Keratinocyte (primary cell): ENCODE measurements at regions not wholly inside any gene's neighbourhood (a gene's known extent, or its start where the extent isn't known, plus 50 kb on each side); places are given as distances from the start of the nearest gene placed in this dataset.

Source experiments
- DNase-seq: peaks from one replicate; pipeline ENCODE4 v3.0.0-alpha.2; 2011; ENCODE audit warnings: low read depth, missing footprints, low spot score
- FAIRE-seq: peaks from 2 replicates; lab custom pipeline; 2011; peaks lifted over from hg19 to GRCh38; lab: Jason Lieb, UNC
- H2AFZ ChIP-seq: 2 replicates; pipeline ENCODE4 v1.6.0; 2012; ENCODE audit warnings: low read length, control low read depth, inconsistent platforms; ENCODE audit not compliant: control insufficient read depth
- H3K27ac ChIP-seq: 2 replicates; pipeline ENCODE4 v1.5.1; 2011; ENCODE audit warnings: low read length; ENCODE audit not compliant: control insufficient read depth, insufficient read depth
- H3K27me3 ChIP-seq: 3 replicates; pipeline ENCODE4 v1.6.0; 2011; ENCODE audit warnings: low read length; ENCODE audit not compliant: control insufficient read depth, insufficient read depth; ENCODE audit errors: extremely low read depth
- H3K36me3 ChIP-seq, 2 experiments: 2 replicates in 1 of 2; 3 replicates in 1 of 2; pipeline ENCODE4 v1.5.1; 2011; ENCODE audit warnings: low read length in 2 of 2, mild to moderate bottlenecking in 1 of 2; ENCODE audit not compliant: control insufficient read depth in 2 of 2, insufficient read depth in 2 of 2; ENCODE audit errors: extremely low read depth in 1 of 2
- H3K4me1 ChIP-seq: 3 replicates; pipeline ENCODE4 v1.5.1; 2011; ENCODE audit warnings: low read length; ENCODE audit not compliant: control insufficient read depth, insufficient read depth; ENCODE audit errors: extremely low read depth
- H3K4me2 ChIP-seq: 3 replicates; pipeline ENCODE4 v1.6.0; 2011; ENCODE audit warnings: low read depth, low read length; ENCODE audit not compliant: control insufficient read depth, insufficient read depth; ENCODE audit errors: extremely low read depth
- H3K4me3 ChIP-seq, 3 experiments: fragments of 200-600 bp in 1 of 3; sonication (generic) in 1 of 3; 2 replicates in 2 of 3; 3 replicates in 1 of 3; pipeline ENCODE4 v1.5.1; 2011 to 2016; ENCODE audit warnings: low read length in 3 of 3, mild to moderate bottlenecking in 3 of 3, control low read depth in 2 of 3, inconsistent platforms in 1 of 3, low read depth in 1 of 3, mixed read lengths in 1 of 3, mixed run types in 1 of 3, moderate library complexity in 1 of 3; ENCODE audit not compliant: control insufficient read depth in 2 of 3, insufficient read depth in 2 of 3; ENCODE audit errors: extremely low read depth in 1 of 3
- H3K79me2 ChIP-seq: 2 replicates; pipeline ENCODE4 v1.6.0; 2012; ENCODE audit warnings: low read length; ENCODE audit not compliant: control insufficient read depth, insufficient read depth
- H3K9ac ChIP-seq: 3 replicates; pipeline ENCODE4 v1.6.0; 2011; ENCODE audit warnings: low read length; ENCODE audit not compliant: control insufficient read depth, insufficient read depth; ENCODE audit errors: extremely low read depth
- H3K9me1 ChIP-seq: 3 replicates; pipeline ENCODE4 v1.6.0; 2011; ENCODE audit warnings: low read length; ENCODE audit not compliant: control insufficient read depth, insufficient read depth; ENCODE audit errors: extremely low read depth
- H3K9me3 ChIP-seq: 2 replicates; pipeline ENCODE4 v1.5.1; 2012; ENCODE audit warnings: low read depth, low read length; ENCODE audit not compliant: control insufficient read depth
- H4K20me1 ChIP-seq: 3 replicates; pipeline ENCODE4 v1.6.0; 2011; ENCODE audit warnings: low read length; ENCODE audit not compliant: control insufficient read depth, insufficient read depth; ENCODE audit errors: extremely low read depth
- EZH2 ChIP-seq: IDR thresholded peaks from one replicate; pipeline ENCODE4 v1.6.1; 2012; ENCODE audit warnings: inconsistent platforms, mild to moderate bottlenecking, low read length, moderate library complexity
- dilution Hi-C: fragments of 300-500 bp; cut with MboI; formaldehyde crosslinking; loops from one replicate; pipeline ENCODE4 v1.7.0; 2020; ENCODE audit warnings: low sequenced_read_pairs; ENCODE audit not compliant: extremely low pct_ligation_motif_present
- TF ChIP-seq, protein P1 (sequence below), 3 experiments: IDR thresholded peaks in 1 of 3; conservative IDR thresholded peaks in 1 of 3; optimal IDR thresholded peaks in 1 of 3; 2 replicates in 2 of 3; 3 replicates in 1 of 3; pipeline versions ENCODE3 to v1.5.1; 2011; ENCODE audit warnings: low read length in 3 of 3, mild to moderate bottlenecking in 3 of 3, moderate library complexity in 2 of 3, control low read depth in 1 of 3, inconsistent platforms in 1 of 3; ENCODE audit not compliant: insufficient read depth in 2 of 3; ENCODE audit errors: extremely low read depth in 1 of 3

DNA sequence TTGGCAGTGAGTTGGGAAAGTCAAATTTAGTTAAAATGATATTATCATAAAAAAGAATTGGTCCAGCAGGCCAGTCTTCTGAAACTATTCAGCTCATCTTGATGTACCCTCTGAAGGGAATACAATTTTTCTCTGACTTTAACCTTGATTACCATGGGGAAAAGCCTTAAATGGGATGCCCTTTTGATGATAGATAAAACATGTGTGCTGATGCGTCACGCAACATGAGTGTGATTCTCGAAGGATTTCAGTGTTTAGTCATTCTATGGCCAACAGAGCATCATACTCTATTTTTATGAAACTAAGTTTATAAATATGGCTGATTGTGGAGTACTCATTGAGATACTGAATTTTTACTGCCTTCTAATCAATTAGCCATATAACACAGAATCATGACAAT, 171.5 kb downstream of the ZNF281 start:
- Histone ChIP-seq H3K79me2 (no peaks in the 10 kb centered on the region), H2AFZ (no peak overlapping the region), H3K27ac (no peak overlapping the region), H3K4me2 (no peak overlapping the region), H3K4me1 (peaks cover 4% of the 10 kb centered on the region), H3K36me3 (no peaks in the 10 kb centered on the region), H3K9me1 (no peaks in the 10 kb centered on the region), H3K4me3 (no peak overlapping the region), H4K20me1 (no peaks in the 10 kb centered on the region), H3K27me3 (peaks cover 13% of the 10 kb centered on the region), H3K9ac (no peak overlapping the region), H3K9me3 (no peaks in the 10 kb centered on the region)
- TF ChIP-seq, protein P1, sequence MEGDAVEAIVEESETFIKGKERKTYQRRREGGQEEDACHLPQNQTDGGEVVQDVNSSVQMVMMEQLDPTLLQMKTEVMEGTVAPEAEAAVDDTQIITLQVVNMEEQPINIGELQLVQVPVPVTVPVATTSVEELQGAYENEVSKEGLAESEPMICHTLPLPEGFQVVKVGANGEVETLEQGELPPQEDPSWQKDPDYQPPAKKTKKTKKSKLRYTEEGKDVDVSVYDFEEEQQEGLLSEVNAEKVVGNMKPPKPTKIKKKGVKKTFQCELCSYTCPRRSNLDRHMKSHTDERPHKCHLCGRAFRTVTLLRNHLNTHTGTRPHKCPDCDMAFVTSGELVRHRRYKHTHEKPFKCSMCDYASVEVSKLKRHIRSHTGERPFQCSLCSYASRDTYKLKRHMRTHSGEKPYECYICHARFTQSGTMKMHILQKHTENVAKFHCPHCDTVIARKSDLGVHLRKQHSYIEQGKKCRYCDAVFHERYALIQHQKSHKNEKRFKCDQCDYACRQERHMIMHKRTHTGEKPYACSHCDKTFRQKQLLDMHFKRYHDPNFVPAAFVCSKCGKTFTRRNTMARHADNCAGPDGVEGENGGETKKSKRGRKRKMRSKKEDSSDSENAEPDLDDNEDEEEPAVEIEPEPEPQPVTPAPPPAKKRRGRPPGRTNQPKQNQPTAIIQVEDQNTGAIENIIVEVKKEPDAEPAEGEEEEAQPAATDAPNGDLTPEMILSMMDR (optimal IDR thresholded peaks at IDR 0.05 in 1 of 3, IDR thresholded peaks at IDR 0.05 in 1 of 3, conservative IDR thresholded peaks at IDR 0.05 in 1 of 3; ENCODE audit: extremely low read depth in 1 of 3, insufficient read depth in 2 of 3, low read length in 3 of 3): no peak
- TF ChIP-seq EZH2: no peak
- no peak for FAIRE-seq
- dilution Hi-C loops: no loop called here
- DNase-seq: no peak

DNA sequence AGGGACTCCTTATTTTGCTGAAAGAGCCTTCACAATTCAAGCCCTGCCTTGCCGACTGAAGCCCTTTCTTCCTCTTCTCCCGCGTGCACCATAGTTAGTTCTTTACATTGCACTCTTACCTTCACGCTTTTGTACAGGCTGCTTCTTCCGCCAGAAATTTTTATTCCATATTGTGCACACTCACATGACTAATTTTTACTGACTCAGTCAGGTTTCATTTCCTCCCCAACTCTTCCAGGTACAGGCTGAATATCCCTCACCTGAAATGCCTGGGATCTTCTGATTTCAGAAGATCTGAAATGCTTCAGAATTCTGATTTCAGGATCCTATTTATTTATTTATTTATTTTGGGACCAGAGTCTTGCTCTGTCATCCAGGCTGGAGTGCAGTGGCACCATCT, 172.8 kb downstream of the ZNF281 start:
- FAIRE-seq (no peak), DNase-seq (no peak)
- dilution Hi-C loops: no loop called here
- no peak overlapping the region for H2AFZ ChIP-seq
- H3K79me2 ChIP-seq: no peaks in the 10 kb centered on the region
- H3K4me3 ChIP-seq: no peak overlapping the region
- H3K9me1 ChIP-seq: no peaks in the 10 kb centered on the region
- H3K9ac ChIP-seq: no peak overlapping the region
- TF ChIP-seq, protein P1 (optimal IDR thresholded peaks at IDR 0.05 in 1 of 3, IDR thresholded peaks at IDR 0.05 in 1 of 3, conservative IDR thresholded peaks at IDR 0.05 in 1 of 3; ENCODE audit: extremely low read depth in 1 of 3, insufficient read depth in 2 of 3, low read length in 3 of 3): no peak
- no peak for TF ChIP-seq EZH2
- H3K9me3 ChIP-seq: no peaks in the 10 kb centered on the region
- H3K27me3 ChIP-seq: peaks cover under 1% of the 10 kb centered on the region
- no peak overlapping the region for H3K4me2 ChIP-seq
- no peak overlapping the region for H3K27ac ChIP-seq
- peaks cover 4% of the 10 kb centered on the region for H3K4me1 ChIP-seq
- H4K20me1 ChIP-seq: no peaks in the 10 kb centered on the region
- H3K36me3 ChIP-seq: no peaks in the 10 kb centered on the region
